Stimulated activated CD4-positive, alpha-beta T cell treated with anti-CD3 and anti-CD28 coated beads, Interleukin-1b, Interleukin-23, amount 100 ng/mL, for 24 hours (primary cell): ENCODE measurements at regions not wholly inside any gene's neighbourhood (a gene's known extent, or its start where the extent isn't known, plus 50 kb on each side); places are given as distances from the start of the nearest gene placed in this dataset.

Experiments used
- DNase-seq, 4 experiments: peaks; one replicate each; pipeline ENCODE4 v3.0.0-alpha.2; 2020; ENCODE audit warnings: low read depth in 4 of 4, low spot score in 1 of 4

GRCh38 chr12:65761301-65761700 is 63.0 kb upstream of the HMGA2 start:
- no peak for DNase-seq

GRCh38 chr12:65764325-65764724 is 60.0 kb upstream of the HMGA2 start:
- DNase-seq: no peak

- DNase-seq: no peak
These were observed 58.9 kb upstream of the HMGA2 start for GRCh38 chr12:65765436-65765813.

GRCh38 chr12:65769880-65770279 is 54.4 kb upstream of the HMGA2 start:
- DNase-seq: no peak
